GM19035 (cell line): ENCODE measurements at regions not wholly inside any gene's neighbourhood (a gene's known extent, or its start where the extent isn't known, plus 50 kb on each side); places are given as distances from the start of the nearest gene placed in this dataset.
"Not testable (repeated sequence)": the region's sequence is repeated elsewhere in the genome, so short reads cannot be mapped to it uniquely, and the experiment has no call there.

ENCODE experiments used
- ATAC-seq: cut with Tn5 transposase; IDR thresholded peaks from one replicate; pipeline ENCODE4 v1.9.1; 2021; ENCODE audit not compliant: unreplicated experiment

DNA sequence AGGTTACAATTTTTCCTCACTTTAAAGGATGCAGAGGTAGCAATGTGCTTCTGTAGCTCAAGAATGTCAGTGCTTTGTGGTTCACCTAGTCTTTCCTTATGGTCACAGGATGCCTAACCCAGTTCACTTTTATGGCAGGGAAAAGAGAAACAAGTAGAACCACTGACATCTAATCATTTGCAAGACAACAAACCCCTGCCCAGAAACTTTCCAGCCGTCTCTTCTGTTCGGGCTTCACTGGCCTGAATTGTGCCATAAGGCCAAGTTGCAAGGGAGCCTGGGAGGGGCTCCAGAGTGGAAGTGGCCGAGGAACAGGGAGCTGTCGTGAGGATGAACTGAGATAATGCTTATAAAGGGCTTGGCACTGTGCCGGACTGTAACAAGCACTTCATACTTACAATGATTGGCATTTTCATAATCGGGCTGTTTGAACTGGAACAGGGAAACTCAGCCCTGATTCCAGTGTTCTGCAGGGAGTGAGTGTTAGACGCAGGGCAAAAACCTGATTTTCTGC, 212.6 kb downstream of the BCAS1 start:
- no peak for ATAC-seq

- no peak for ATAC-seq
These were observed 213.8 kb downstream of the BCAS1 start for GRCh38 chr20:53856300-53857295.

DNA sequence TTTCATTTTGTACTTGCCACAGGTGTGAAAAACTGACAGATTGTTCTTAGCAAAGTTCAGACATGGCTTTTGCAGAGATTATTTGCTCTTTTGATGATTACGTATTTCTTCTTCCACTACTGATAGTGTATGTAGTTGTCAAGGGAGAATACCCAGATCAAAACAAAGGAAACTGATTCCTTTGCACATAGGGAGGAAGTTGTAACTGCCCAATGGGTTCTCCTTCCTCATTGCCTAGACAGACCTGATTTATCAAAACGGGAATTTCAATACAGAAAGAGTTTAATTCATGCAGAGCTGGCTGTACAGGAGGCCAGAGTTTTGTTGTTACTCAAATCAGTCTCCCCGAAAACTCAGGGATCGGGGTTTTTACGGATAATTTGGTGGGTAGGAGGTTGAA, 214.7 kb downstream of the BCAS1 start:
- ATAC-seq: no peak

GRCh38 chr20:53854609-53854926, 215.8 kb downstream of the BCAS1 start:
- ATAC-seq: not testable (repeated sequence)

- no peak for ATAC-seq
These were observed 217.2 kb downstream of the BCAS1 start for GRCh38 chr20:53853111-53853713.

- no peak for ATAC-seq
These were observed 217.7 kb downstream of the BCAS1 start for GRCh38 chr20:53852691-53853090.

DNA sequence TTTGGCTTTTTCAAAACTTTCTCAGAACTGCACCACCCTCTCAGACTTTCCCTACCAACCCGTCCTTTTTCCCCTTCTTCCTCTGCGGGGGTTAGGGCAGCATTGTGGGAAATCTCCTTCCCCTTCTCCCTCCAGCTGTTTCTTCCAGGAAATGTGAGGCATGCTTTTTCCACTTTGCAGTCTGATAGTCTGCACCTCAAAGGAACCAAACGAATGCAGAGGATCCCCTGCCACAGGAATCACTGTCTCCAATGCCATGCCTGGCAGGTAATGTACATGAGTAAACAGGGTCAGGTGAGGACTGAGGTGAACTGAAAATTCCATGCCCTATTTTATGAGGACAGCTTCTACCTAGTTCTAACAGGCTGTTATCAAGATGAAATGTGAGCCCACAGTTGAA, 218.4 kb downstream of the BCAS1 start:
- ATAC-seq: no peak

- ATAC-seq: no peak
These were observed 220.1 kb downstream of the BCAS1 start for GRCh38 chr20:53850319-53850718.

DNA sequence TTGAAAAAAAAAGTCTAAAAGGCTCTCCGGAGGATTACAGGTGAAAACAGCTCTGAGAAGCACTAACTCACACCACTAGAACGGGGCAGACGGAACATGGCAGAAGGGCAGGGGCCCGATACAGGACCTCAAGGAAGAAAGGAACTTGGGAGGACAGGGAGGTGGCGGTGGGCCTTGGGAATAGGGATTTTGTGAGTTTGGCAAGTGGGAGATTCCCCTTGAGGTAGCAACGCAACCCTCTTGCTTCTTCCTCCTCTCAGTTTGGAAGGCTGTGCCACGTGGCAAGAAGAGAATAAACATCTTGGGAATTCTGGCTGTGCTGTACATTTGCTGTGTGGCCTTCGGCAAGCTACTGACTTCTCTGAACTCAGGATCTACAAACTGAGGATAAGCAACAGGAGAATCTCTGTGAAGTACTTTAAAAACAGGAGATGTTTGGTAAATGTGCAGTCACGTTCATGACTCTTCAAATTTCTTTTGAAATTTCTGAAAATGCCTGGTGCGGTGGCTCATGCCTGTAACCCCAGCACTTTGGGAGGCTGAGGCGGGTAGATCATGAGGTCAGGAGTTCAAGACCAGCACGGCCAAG, 220.8 kb downstream of the BCAS1 start:
- ATAC-seq: no peak

- ATAC-seq: no peak
These were observed 222.1 kb downstream of the BCAS1 start for GRCh38 chr20:53848304-53848703.

DNA sequence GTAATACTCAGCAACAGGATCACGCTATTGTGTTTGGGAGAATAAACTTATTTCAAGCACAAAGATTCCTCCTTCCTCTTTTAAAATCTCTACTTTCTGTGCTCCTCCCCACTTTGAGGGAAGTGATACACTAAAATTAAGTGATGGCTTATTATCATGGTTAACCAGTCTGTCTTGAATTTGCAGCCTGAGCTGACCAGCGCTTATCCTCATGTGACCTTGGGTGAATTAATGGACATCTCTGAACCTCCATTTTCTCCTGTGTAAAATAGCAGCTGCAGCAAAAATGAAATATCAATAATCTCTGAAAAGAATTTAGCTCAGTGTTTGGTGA, 222.6 kb downstream of the BCAS1 start:
- no peak for ATAC-seq

GRCh38 chr20:53847139-53847836, 223.1 kb downstream of the BCAS1 start:
- ATAC-seq: no peak

GRCh38 chr20:53846640-53847039, 223.8 kb downstream of the BCAS1 start:
- ATAC-seq: no peak

DNA sequence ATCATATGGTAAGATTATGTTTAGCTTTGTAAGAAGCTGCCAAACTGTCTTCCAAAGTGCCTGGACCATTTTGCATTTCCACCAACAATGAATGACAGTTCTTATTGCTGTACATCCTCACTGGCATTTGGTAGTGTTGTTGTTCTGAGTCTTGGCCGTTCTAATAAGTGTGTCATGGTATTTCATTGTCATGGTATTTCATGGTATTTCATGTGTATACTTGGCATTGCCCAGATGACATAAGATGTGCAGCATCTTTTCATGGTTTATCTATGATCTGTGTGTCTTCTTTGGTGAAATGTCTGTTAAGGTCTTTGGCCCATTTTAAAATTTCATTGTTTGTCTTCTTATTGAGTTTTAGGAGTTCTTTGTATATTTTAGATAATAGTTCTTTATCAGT, 224.4 kb downstream of the BCAS1 start:
- no peak for ATAC-seq

DNA sequence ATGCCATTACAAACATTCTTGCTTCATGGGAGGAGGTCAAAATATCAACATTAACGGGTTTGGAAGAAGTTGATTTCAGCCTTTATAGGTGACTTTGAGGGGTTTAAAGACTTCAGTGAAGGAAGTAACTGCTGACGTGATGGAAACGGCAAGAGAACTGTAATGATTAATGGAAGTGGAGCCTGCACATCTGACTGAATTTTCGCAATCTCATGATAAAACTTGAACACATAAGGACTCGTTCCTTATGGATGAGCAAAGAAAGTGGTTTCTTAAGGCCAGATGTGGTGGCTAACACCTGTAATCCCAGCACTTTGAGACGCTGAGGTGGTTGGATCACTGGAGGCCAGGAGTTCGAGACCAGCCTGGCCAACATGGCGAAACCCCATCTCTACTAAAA, 226.1 kb downstream of the BCAS1 start:
- ATAC-seq: no peak

DNA sequence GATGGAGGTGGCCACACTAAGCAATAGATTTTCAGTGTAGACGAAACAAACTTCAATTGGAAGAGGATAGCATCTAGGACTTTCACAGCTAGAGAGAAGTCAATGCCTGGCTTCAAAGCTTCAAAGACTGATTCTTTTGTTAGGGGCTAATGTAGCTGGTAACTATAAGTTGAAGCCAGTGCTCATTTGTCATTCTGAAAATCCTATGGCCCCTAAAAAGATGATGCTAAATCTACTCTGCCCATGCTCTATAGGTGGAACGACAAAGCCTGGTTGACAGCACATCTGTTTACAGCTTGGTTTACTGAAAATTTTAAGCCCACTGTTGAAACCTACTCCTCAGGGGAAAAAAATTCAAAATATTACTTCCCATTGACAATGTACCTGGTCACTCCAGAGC, 226.7 kb downstream of the BCAS1 start:
- ATAC-seq: no peak

- ATAC-seq: no peak
These were observed 227.9 kb downstream of the BCAS1 start for GRCh38 chr20:53842301-53843099.

GRCh38 chr20:53841741-53842140, 228.7 kb downstream of the BCAS1 start:
- no peak for ATAC-seq

DNA sequence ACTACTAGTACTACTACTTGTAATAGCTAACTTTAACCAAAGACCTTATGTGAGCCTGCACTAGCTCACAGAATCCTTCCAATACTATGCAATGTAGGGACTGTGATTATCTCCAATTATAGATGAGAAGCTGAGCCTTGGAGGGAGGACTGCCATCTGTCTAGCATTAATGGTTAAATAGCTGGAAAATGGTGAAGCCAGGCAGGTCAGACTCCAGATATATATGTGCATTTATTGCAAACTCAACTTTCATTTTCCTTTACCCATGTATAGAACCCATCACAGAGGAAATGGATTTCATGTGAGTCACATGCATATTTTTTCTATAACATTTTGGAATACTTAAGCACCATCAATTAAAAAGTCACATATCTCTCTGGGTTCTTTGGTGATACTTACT, 229.9 kb downstream of the BCAS1 start:
- ATAC-seq: no peak

GRCh38 chr20:53839423-53840176, 230.8 kb downstream of the BCAS1 start:
- peak; percentile 57 for ATAC-seq
